ENCODE measurements at regions not wholly inside any gene's neighbourhood (a gene's known extent, or its start where the extent isn't known, plus 50 kb on each side); places are given as distances from the start of the nearest gene placed in this dataset.
"Not testable (repeated sequence)": the region's sequence is repeated elsewhere in the genome, so short reads cannot be mapped to it uniquely, and the experiment has no call there.

GRCh38 chr2:129014432-129014831 lies 695.8 kb upstream of the HS6ST1 start:
- DNase-seq (ENCODE audit: low read depth in 3 of 3, low spot score in 1 of 3) = no peak

DNA sequence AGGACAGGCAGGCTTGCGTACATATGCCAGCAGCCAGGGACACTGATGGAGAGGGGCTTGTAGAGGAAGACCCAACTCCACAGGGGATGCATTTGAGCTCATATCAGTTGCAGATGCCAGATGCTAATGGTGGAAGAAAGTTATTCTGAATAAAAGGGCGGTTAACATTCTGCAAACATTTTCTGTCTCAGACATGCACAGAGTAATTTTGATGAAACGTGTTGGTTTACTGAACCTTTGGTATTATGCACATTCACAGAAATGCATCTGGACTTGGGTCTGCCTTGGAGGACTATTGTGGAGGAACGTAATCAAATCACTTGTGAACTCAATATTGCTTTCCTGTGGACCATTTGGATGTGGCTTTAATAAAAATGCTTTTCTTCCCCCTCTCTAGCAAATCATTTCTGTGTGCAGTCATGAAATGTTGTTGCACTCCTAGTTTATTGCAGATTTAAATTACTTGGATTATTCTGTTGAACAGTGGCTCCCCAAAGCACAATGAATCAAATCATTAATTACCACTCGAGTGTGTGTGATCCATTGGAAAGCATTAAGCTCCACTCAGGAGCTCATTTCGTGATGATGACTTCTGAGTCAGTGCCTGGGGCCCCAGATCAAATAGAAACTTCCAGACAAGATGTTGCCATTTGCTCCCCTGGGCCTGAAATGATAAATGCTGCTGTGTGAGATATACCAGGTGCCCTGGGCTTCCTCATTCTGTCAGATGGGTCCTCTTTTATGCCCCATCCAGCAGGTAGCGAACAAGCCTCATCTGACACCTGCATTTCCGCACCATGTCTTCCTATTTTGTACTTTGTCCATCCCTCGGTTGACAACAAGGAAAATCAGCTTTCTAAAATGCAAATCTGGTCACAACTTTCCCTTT lies 697.0 kb upstream of the HS6ST1 start:
- DNase-seq (ENCODE audit: low read depth in 3 of 3, low spot score in 1 of 3) = no peak

GRCh38 chr2:129016972-129017371 lies 698.3 kb upstream of the HS6ST1 start:
- DNase-seq (ENCODE audit: low read depth in 3 of 3, low spot score in 1 of 3) = no peak

GRCh38 chr2:129024796-129025195 lies 706.1 kb upstream of the HS6ST1 start:
- no peak for DNase-seq (ENCODE audit: low read depth in 3 of 3, low spot score in 1 of 3)

DNA sequence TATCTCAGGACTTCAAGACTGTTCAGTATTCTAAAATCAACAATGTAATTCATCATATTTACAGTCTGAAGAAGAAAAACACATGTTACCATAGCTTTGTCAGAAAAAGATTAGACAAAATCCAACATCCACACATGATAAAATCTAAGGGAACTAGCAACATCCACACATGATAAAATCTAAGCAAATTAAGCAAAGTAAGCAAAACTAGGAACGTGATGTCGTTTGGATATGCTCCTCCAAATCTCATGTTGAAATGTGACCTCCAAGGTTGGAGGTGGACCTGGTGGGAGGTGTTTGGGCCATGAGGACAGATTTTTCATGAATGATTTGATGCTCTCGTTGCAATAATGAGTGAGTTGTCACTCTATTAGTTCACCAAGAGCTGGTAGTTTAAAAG lies 717.3 kb upstream of the HS6ST1 start:
- no peak for DNase-seq (ENCODE audit: low read depth in 3 of 3, low spot score in 1 of 3)

DNA sequence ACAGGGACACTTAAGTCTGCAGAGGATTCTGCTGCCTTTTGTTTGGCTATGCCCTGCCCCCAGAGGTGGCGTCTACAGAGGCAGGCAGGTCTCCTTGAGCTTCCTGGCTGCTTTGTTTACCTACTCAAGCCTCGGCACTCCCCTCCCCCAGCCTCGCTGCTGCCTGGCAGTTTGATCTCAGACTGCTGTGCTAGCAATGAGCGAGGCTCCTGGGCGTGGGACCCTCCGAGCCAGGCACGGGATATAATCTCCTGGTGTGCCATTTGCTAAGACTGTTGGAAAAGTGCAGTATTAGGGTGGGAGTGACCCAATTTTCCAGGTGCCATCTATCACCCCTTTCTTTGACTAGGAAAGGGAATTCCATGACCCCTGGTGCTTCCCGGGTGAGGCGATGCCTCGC lies 725.0 kb upstream of the HS6ST1 start:
- DNase-seq (ENCODE audit: low read depth in 3 of 3, low spot score in 1 of 3) = not testable (repeated sequence)

- not testable (repeated sequence) for DNase-seq (ENCODE audit: low read depth in 3 of 3, low spot score in 1 of 3)
These were observed 727.8 kb upstream of the HS6ST1 start for GRCh38 chr2:129046475-129046874.

DNA sequence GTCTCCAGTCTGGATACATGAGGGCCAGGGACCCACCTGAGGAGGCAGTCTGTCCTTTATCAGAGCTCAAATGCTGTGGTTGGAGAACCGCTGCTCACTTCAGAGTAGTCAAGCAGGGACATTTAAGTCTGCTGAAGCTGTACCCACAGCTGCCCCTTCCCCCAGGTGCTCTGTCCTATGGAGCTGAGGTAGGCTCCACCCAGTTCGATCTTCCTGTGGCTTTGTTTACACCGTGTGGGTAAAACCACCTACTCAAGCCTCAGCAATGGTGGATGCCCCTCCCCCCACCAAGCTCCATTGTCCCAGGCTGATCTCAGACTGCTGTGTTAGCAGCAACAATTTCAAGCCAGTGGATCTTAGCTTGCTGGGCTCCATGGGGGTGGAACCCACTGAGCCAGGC lies 731.4 kb upstream of the HS6ST1 start:
- DNase-seq (ENCODE audit: low read depth in 3 of 3, low spot score in 1 of 3) = no peak

GRCh38 chr2:129055242-129055641 lies 736.6 kb upstream of the HS6ST1 start:
- DNase-seq (ENCODE audit: low read depth in 3 of 3, low spot score in 1 of 3) = no peak

GRCh38 chr2:129055824-129056223 lies 737.2 kb upstream of the HS6ST1 start:
- DNase-seq (ENCODE audit: low read depth in 3 of 3, low spot score in 1 of 3) = no peak

GRCh38 chr2:129056309-129056958 lies 737.8 kb upstream of the HS6ST1 start:
- DNase-seq (ENCODE audit: low read depth in 3 of 3, low spot score in 1 of 3) = no peak

GRCh38 chr2:129056959-129057317 lies 738.3 kb upstream of the HS6ST1 start:
- DNase-seq (ENCODE audit: low read depth in 3 of 3, low spot score in 1 of 3) = no peak

GRCh38 chr2:129058981-129059380 lies 740.3 kb upstream of the HS6ST1 start:
- no peak for DNase-seq (ENCODE audit: low read depth in 3 of 3, low spot score in 1 of 3)

GRCh38 chr2:129059476-129059875 lies 740.8 kb upstream of the HS6ST1 start:
- DNase-seq (ENCODE audit: low read depth in 3 of 3, low spot score in 1 of 3) = no peak

DNA sequence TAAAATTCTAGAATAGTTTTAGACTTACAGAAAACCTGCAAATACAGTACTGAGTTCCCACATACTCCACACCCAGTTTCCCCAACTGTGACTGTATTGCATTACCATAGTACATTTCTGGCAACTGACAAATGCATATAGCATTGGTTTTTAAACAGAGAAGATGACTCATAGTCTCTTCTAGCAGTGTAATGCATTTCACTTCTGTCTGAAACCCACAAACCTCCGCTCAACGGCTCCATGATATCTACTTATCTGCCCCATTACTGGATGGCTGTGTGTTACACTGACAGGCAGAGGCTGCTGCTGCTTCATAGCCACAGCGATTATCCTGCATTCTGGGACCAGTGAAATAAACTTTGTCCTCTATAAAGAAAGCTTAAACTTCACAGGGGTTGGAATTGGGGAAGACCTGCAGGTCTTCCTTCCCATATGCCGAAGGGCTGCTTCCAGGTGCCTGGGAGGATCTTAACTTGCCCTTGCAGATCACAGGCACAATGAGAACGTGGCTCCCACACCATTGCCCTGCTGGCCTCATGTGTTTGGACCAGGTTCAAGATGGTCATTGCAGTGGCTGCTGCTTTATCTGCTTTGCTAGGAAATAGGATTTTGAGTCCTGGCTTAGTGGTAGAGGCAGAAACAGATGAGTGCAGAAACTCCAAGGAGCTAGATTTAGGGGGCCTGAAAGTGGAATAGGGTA lies 742.6 kb upstream of the HS6ST1 start:
- DNase-seq (ENCODE audit: low read depth in 3 of 3, low spot score in 1 of 3) = no peak

GRCh38 chr2:129061769-129062121 lies 743.1 kb upstream of the HS6ST1 start:
- no peak for DNase-seq (ENCODE audit: low read depth in 3 of 3, low spot score in 1 of 3)

GRCh38 chr2:129062146-129062912 lies 743.7 kb upstream of the HS6ST1 start:
- DNase-seq (ENCODE audit: low read depth in 3 of 3, low spot score in 1 of 3) = no peak

DNA sequence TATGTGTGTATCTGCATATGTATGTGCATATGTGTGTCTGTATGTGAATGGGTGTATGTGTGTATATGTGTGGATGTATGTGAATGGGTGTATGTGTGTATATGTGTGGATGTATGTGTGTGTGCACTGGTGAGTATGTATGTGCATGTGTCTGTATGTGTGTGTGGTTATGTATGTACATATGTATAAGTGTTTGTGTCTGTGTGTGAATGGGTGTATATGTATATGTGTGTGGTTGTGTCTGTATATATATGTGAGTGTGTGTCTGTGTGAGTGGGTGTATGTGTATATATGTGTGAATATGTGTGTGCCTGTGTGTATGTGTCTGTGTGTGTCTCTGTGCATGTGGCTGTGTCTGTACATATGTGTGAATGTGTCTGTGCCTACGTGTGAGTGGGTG lies 748.4 kb upstream of the HS6ST1 start:
- no peak for DNase-seq (ENCODE audit: low read depth in 3 of 3, low spot score in 1 of 3)

DNA sequence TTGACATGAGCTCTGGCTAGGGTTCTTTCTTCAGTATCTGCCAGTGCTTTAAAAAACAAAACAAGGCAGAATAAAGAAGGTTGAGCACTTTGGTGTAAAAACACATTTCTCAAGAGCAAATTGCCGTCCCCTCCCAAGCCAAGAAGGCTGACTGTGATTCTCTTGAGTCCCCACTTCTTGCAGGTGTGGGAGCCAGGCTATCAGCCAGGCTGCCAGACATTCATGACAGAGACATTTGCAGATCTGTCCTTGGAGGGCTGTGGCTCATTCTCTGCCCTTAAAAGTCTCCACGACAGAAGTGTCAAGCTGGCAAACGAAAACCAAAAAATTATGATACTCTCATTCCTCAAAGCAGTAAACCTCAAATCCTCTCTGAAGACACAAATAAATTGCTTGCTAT lies 749.3 kb upstream of the HS6ST1 start:
- DNase-seq (ENCODE audit: low read depth in 3 of 3, low spot score in 1 of 3) = no peak

DNA sequence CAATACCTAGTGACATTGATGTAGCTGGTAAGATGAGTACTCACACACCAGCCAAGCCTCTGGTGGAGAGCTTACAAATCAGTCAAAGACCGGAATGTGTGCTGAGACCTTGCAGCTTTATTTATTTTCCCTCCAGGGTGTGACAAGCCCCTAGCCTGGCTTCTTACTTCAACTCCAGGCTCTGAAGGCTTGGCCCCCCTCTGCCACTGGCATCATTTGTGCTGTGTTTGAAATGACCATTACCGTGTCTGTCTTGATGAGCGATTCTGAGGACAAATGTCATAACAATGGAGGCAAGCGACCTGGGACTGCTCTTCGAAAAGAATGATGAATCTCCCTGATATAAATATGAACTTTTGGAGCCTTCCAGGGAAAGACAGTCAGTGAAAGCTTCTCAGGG lies 749.9 kb upstream of the HS6ST1 start:
- DNase-seq (ENCODE audit: low read depth in 3 of 3, low spot score in 1 of 3) = no peak

- no peak for DNase-seq (ENCODE audit: low read depth in 3 of 3, low spot score in 1 of 3)
These were observed 751.4 kb upstream of the HS6ST1 start for GRCh38 chr2:129069875-129070594.

All from stimulated activated CD4-positive, alpha-beta T cell treated with anti-CD3 and anti-CD28 coated beads, TNF-alpha, amount 100 ng/mL, for 1 hour (primary cell).